HCT116 (cell line): ENCODE measurements at regions not wholly inside any gene's neighbourhood (a gene's known extent, or its start where the extent isn't known, plus 50 kb on each side); places are given as distances from the start of the nearest gene placed in this dataset.

Source experiments
- ATAC-seq: fragments of 200-7000 bp; cut with Tn5 transposase; 2 replicates; pipeline ENCODE4 v1.9.1; 2020; ENCODE audit warnings: mild to moderate bottlenecking, moderate library complexity
- BruUV-seq: library from RNA; stranded (reverse); fragments of 400-500 nt; replicated peaks from 2 replicates; lab custom pipeline; 2021; lab: Mats Ljungman, UMichigan
- CTCF ChIA-PET: fragments of 300-600 bp; sonication (Branson Sonifier 250); formaldehyde crosslinking; loops from one replicate; lab custom pipeline; 2021; ENCODE audit warnings: antibody characterized with exemption; lab: Charles Lee
- POLR2A ChIA-PET: fragments of 300-600, 350-600 bp; sonication (Branson Sonifier 250); formaldehyde crosslinking; loops from one replicate; lab custom pipeline; 2021; ENCODE audit warnings: antibody characterized with exemption; lab: Charles Lee
- RAD21 ChIA-PET, 2 experiments: fragments of 300-600 bp; sonication (Branson Sonifier 250); formaldehyde crosslinking; loops; one replicate each; lab custom pipeline; 2023; ENCODE audit warnings: low total read pairs in 2 of 2; ENCODE audit not compliant: uncharacterized antibody in 2 of 2, unreplicated experiment in 2 of 2, low non-redundant PET in 1 of 2; lab: Charles Lee
- DNase-seq: peaks from one replicate; pipeline ENCODE4 v3.0.0-alpha.2; 2010; ENCODE audit warnings: low read depth, low spot score
- H2AFZ ChIP-seq: fragments of 200-600 bp; shearing (Covaris generic), sonication (generic); 2 replicates; pipeline ENCODE4 v1.6.1; 2017; ENCODE audit warnings: low read depth, mixed run types, mixed read lengths, antibody characterized with exemption, low read length; ENCODE audit not compliant: poor library complexity, severe bottlenecking
- H3K27ac ChIP-seq: 2 replicates; pipeline ENCODE4 v1.5.1; 2012; ENCODE audit warnings: low read depth, low read length
- H3K27me3 ChIP-seq: fragments of 200-600 bp; sonication (generic); 2 replicates; pipeline ENCODE4 v1.6.1; 2016; ENCODE audit warnings: mixed run types, low read length, mixed read lengths; ENCODE audit not compliant: insufficient read depth
- H3K36me3 ChIP-seq, 2 experiments: fragments of 200-500 bp in 1 of 2; fragments of 200-600 bp in 1 of 2; sonication (Bioruptor generic) in 1 of 2; sonication (generic) in 1 of 2; 2 replicates each; pipeline versions ENCODE4 v1.5.1 to v1.6.1; 2014 to 2016; ENCODE audit warnings: low read length in 2 of 2, inconsistent platforms in 1 of 2, mixed read lengths in 1 of 2, mixed run types in 1 of 2; ENCODE audit not compliant: insufficient read depth in 2 of 2, control insufficient read depth in 1 of 2
- H3K4me1 ChIP-seq, 2 experiments: fragments of 200-600 bp in 1 of 2; sonication (generic) in 1 of 2; 2 replicates each; pipeline versions ENCODE4 v1.5.1 to v1.6.1; 2012 to 2017; ENCODE audit warnings: low read length in 2 of 2, inconsistent platforms in 1 of 2, mild to moderate bottlenecking in 1 of 2, mixed read lengths in 1 of 2, mixed run types in 1 of 2, moderate library complexity in 1 of 2; ENCODE audit not compliant: insufficient read depth in 2 of 2, control insufficient read depth in 1 of 2
- H3K4me2 ChIP-seq: fragments of 200-600 bp; sonication (generic); 2 replicates; pipeline ENCODE4 v1.6.1; 2017; ENCODE audit warnings: mixed run types, low read length, mixed read lengths
- H3K4me3 ChIP-seq, 2 experiments: fragments of 200-600 bp in 1 of 2; sonication (generic) in 1 of 2; replicated peaks in 1 of 2; 2 replicates each; pipeline ENCODE4 v1.5.1; 2011 to 2016; ENCODE audit warnings: low read length in 2 of 2, control low read depth in 1 of 2, low read depth in 1 of 2, mild to moderate bottlenecking in 1 of 2, mixed read lengths in 1 of 2, mixed run types in 1 of 2
- H3K79me2 ChIP-seq: fragments of 200-600 bp; sonication (generic); 2 replicates; pipeline ENCODE4 v1.6.1; 2017; ENCODE audit warnings: mild to moderate bottlenecking, mixed run types, low read length, moderate library complexity, mixed read lengths; ENCODE audit not compliant: insufficient read depth
- H3K9ac ChIP-seq: fragments of 200-600 bp; sonication (generic); 2 replicates; pipeline ENCODE4 v1.6.1; 2016; ENCODE audit warnings: low read length, mixed read lengths
- H3K9me2 ChIP-seq: fragments of 200-600 bp; sonication (generic), shearing (Covaris generic); 2 replicates; pipeline ENCODE4 v1.6.1; 2017; ENCODE audit warnings: mixed run types, mild to moderate bottlenecking, moderate library complexity; ENCODE audit not compliant: insufficient read depth
- H3K9me3 ChIP-seq, 2 experiments: fragments of 200-500 bp in 1 of 2; fragments of 200-600 bp in 1 of 2; sonication (Bioruptor generic) in 1 of 2; sonication (generic) in 1 of 2; 2 replicates each; pipeline ENCODE4 v1.6.1; 2014 to 2017; ENCODE audit warnings: low read length in 2 of 2, mixed read lengths in 2 of 2, inconsistent platforms in 1 of 2, low read depth in 1 of 2, mild to moderate bottlenecking in 1 of 2, mixed run types in 1 of 2, moderate library complexity in 1 of 2; ENCODE audit not compliant: control insufficient read depth in 1 of 2, insufficient read depth in 1 of 2
- H4K20me1 ChIP-seq: fragments of 200-600 bp; sonication (generic), shearing (Covaris generic); 2 replicates; pipeline ENCODE4 v1.6.1; 2017; ENCODE audit warnings: mixed run types, mild to moderate bottlenecking, moderate library complexity; ENCODE audit not compliant: insufficient read depth
- ATF3 ChIP-seq: IDR thresholded peaks from 2 replicates; pipeline ENCODE4 v1.6.1; 2012
- CEBPB ChIP-seq: IDR thresholded peaks from 2 replicates; pipeline ENCODE4 v1.6.1; 2012; ENCODE audit warnings: low read depth
- EZH2 ChIP-seq: fragments of 200-600 bp; sonication (generic); IDR thresholded peaks from 2 replicates; pipeline ENCODE4 v1.6.1; 2017; ENCODE audit warnings: antibody characterized with exemption, mixed run types
- FOSL1 ChIP-seq: IDR thresholded peaks from 2 replicates; pipeline ENCODE4 v1.6.1; 2012; ENCODE audit warnings: low read depth
- JUND ChIP-seq: IDR thresholded peaks from 2 replicates; pipeline ENCODE4 v1.6.1; 2012
- POLR2AphosphoS5 ChIP-seq: IDR thresholded peaks from 2 replicates; pipeline ENCODE4 v1.6.1; 2011; ENCODE audit warnings: mild to moderate bottlenecking, low read depth, low read length, moderate library complexity
- RAD21 ChIP-seq: IDR thresholded peaks from 2 replicates; pipeline ENCODE4 v1.6.1; 2012; ENCODE audit warnings: low read depth, mild to moderate bottlenecking
- SIN3A ChIP-seq: IDR thresholded peaks from 2 replicates; pipeline ENCODE4 v1.6.1; 2012; ENCODE audit warnings: low read depth
- SRF ChIP-seq: IDR thresholded peaks from 2 replicates; pipeline ENCODE4 v1.6.1; 2012; ENCODE audit warnings: low read depth
- TCF7L2 ChIP-seq: IDR thresholded peaks from 2 replicates; pipeline ENCODE4 v1.7.0; 2011; ENCODE audit warnings: borderline replicate concordance, inconsistent platforms; ENCODE audit not compliant: insufficient read depth, insufficient read length; ENCODE audit errors: extremely low read depth
- YY1 ChIP-seq: IDR thresholded peaks from 2 replicates; pipeline ENCODE4 v1.6.1; 2011; ENCODE audit warnings: low read length, low read depth, moderate library complexity, mild to moderate bottlenecking; ENCODE audit not compliant: insufficient replicate concordance; ENCODE audit errors: extremely low read depth
- intact Hi-C: fragments of 100-400 bp; cut with micrococcal nuclease; formaldehyde crosslinking; loops from 2 replicates; pipeline ENCODE4 v1.10.0; 2022

- ChIA-PET POLR2A (no interaction called here), RAD21 (no interaction called here), CTCF (no interaction called here)
- Histone ChIP-seq H3K9me3 (no peaks in the 10 kb centered on the region), H3K36me3 (no peaks in the 10 kb centered on the region), H3K79me2 (no peaks in the 10 kb centered on the region), H3K27me3 (no peaks in the 10 kb centered on the region), H3K27ac (no peak overlapping the region), H3K9ac (no peak overlapping the region), H4K20me1 (no peaks in the 10 kb centered on the region), H3K4me3 (no peak overlapping the region), H3K4me2 (no peak overlapping the region), H3K4me1 (no peaks in the 10 kb centered on the region), H3K9me2 (no peaks in the 10 kb centered on the region), H2AFZ (no peak overlapping the region)
- no TSS peak for BruUV-seq
- ATAC-seq (no peak), DNase-seq (no peak)
- TF ChIP-seq SIN3A (no peak), YY1 (no peak), TCF7L2 (no peak), EZH2 (no peak)
- intact Hi-C loops, result loop anchor here (10.0 kb wide), 2 partner anchors 401 to 501 kb away; partner anchors contain the start of gene AMMECR1
These were observed 88.6 kb upstream of the TMEM164 start for GRCh38 chrX:109914114-109914849.

- H3K4me2 ChIP-seq, result no peak overlapping the region
- H3K4me1 ChIP-seq, result no peaks in the 10 kb centered on the region
- ChIA-PET RAD21 (no interaction called here), POLR2A (no interaction called here), CTCF (no interaction called here)
- no peak overlapping the region for H2AFZ ChIP-seq
- intact Hi-C loops, result loop anchor here (10.0 kb wide), 2 partner anchors 396 to 496 kb away; partner anchors contain the start of gene AMMECR1
- H3K9ac ChIP-seq, result no peak overlapping the region
- H3K36me3 ChIP-seq, result no peaks in the 10 kb centered on the region
- H4K20me1 ChIP-seq, result no peaks in the 10 kb centered on the region
- DNase-seq (no peak), ATAC-seq (no peak)
- no TSS peak for BruUV-seq
- no peaks in the 10 kb centered on the region for H3K9me2 ChIP-seq
- no peaks in the 10 kb centered on the region for H3K27me3 ChIP-seq
- TF ChIP-seq EZH2 (no peak), JUND (no peak), YY1 (no peak), ATF3 (no peak), SRF (no peak), FOSL1 (no peak), POLR2AphosphoS5 (no peak), CEBPB (no peak), RAD21 (no peak)
- H3K9me3 ChIP-seq, result no peaks in the 10 kb centered on the region
- H3K27ac ChIP-seq, result no peak overlapping the region
- no peaks in the 10 kb centered on the region for H3K79me2 ChIP-seq
- H3K4me3 ChIP-seq, result no peak overlapping the region
These were observed 84.2 kb upstream of the TMEM164 start for GRCh38 chrX:109918753-109919152.
